Esophagus (tissue), 2 donors: ENCODE measurements at regions not wholly inside any gene's neighbourhood (a gene's known extent, or its start where the extent isn't known, plus 50 kb on each side); places are given as distances from the start of the nearest gene placed in this dataset.

ENCODE experiments used
- H3K27ac ChIP-seq, 2 donors: one replicate each; pipeline ENCODE4 v1.5.1; 2013; ENCODE audit warnings: low read depth in 2 of 2, mild to moderate bottlenecking in 2 of 2, inconsistent platforms in 1 of 2, low read length in 1 of 2, moderate library complexity in 1 of 2
- H3K27me3 ChIP-seq, 2 donors: one replicate each; pipeline ENCODE4 v1.6.1; 2013; ENCODE audit warnings: low read length in 2 of 2, control low read depth in 1 of 2, mild to moderate bottlenecking in 1 of 2; ENCODE audit not compliant: insufficient read depth in 2 of 2, control insufficient read depth in 1 of 2
- H3K36me3 ChIP-seq, 2 donors: one replicate each; pipeline ENCODE4 v1.6.1; 2013; ENCODE audit warnings: low read length in 1 of 2; ENCODE audit not compliant: control insufficient read depth in 2 of 2, insufficient read depth in 2 of 2
- H3K4me1 ChIP-seq, 2 donors: one replicate each; pipeline ENCODE4 v1.6.1; 2013; ENCODE audit warnings: low read length in 1 of 2; ENCODE audit not compliant: control insufficient read depth in 2 of 2, insufficient read depth in 2 of 2
- H3K4me3 ChIP-seq, 2 donors: one replicate each; pipeline ENCODE4 v1.5.1; 2013; ENCODE audit warnings: low read length in 2 of 2, mild to moderate bottlenecking in 2 of 2, low read depth in 1 of 2, moderate library complexity in 1 of 2
- H3K9me3 ChIP-seq, 2 donors: one replicate each; pipeline ENCODE4 v1.6.1; 2013; ENCODE audit warnings: mild to moderate bottlenecking in 2 of 2, low read depth in 1 of 2, low read length in 1 of 2, moderate library complexity in 1 of 2; ENCODE audit not compliant: control insufficient read depth in 2 of 2, insufficient read depth in 1 of 2
- WGBS, 2 donors: extraction: QIAGEN DNeasy Blood & Tissue Kit; methylation state at CpG; one replicate each; pipeline ENCODE4 v1.1.7; 2013; 5-methylcytosine and 5-hydroxymethylcytosine counted together
- donor health status: healthy with polysubstance abuse.
- donor health status: Bipolar disorder and iron deficiency.

DNA sequence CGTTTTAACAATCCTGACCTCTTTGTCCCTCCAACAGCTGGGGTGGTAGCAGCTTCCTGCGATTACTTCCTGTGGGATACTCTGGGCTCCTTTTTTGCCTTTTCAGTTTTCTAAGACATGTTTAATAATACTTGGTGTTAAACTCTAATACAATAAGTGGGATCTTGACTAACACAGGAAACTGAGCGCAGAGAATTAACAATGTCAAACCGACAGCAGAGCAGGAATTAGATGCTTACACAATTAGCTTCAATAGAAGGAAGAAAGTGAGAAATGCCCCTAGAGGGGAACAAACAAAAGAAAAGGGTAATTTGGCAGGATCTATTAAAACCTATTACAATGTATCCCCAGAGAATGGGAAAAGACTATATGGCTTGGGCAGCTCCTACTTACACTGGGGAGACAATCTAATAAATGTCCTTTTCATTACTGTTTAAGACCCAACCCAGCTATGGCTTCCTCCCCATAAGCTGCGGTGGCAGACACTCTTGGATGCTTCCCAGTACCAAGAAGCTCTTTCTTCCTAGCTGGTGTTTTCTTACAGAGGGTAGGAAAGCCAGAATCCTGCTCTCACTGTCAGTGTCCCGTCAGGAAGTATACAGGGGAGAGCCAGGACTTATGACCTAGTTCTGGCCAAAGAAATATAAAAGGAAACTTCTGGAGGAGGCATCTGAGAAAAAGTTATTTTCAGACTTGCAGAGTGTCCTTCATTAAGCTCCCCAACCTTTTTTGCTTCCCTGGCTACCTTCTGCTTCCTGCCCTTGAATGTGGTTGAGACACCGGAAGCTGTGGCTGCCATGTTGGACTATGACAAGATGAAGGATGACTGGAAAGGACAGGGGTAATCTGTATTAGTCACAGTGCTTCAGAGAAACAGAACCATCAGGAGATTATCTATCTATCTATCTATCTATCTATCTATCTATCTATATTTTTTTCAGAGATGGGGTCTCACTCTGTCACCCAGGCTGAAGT, 194.1 kb upstream of the KBTBD8 start:
- 49 to 58% methylated on average over 7 of the region's 7 CpGs for WGBS, 2 donors
- Histone ChIP-seq H3K36me3 (no peaks in the 10 kb centered on the region), H3K4me3 (no peak overlapping the region), H3K4me1 (no peaks in the 10 kb centered on the region), H3K9me3 (no peaks in the 10 kb centered on the region), H3K27me3 (no peaks in the 10 kb centered on the region), H3K27ac (no peak overlapping the region)

DNA sequence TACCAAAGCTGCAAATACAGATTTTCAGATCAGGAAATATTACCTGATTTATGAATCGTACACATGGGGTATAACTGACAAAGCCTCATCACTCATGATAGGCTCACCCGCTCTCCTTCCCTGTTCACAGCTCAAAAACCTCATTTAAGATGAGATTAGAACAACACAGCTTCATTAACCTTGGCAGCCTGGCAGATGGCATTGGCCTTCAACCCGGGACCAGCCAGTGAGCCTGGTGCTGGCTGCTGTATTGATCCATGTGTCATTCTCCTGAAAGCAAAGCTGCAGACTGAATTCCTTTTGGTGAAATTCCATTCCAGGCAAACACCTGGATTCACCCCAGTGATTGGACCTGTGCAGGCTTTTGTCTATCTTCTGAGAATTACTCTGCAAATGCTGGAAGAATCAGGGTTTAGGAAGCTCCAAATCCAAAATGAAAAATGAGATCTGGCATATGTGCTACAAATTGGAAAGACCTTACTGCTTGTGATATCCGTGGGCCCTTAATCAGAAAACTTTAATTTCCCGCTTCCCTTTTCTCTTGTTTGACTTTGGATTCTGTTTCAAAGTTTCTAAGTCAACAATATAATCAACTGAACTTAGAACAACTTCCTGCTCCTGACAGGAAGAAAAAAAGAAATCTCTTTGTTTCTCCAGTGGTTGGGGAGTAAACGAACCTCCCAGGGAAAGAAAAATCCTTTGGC, 189.1 kb upstream of the KBTBD8 start:
- H3K9me3 ChIP-seq = no peaks in the 10 kb centered on the region
- H3K27ac ChIP-seq = no peak overlapping the region
- no peak overlapping the region for H3K4me3 ChIP-seq
- H3K4me1 ChIP-seq = no peaks in the 10 kb centered on the region
- WGBS, 2 donors = 37 to 51% methylated on average over 6 of the region's 6 CpGs
- no peaks in the 10 kb centered on the region for H3K36me3 ChIP-seq
- no peaks in the 10 kb centered on the region for H3K27me3 ChIP-seq

DNA sequence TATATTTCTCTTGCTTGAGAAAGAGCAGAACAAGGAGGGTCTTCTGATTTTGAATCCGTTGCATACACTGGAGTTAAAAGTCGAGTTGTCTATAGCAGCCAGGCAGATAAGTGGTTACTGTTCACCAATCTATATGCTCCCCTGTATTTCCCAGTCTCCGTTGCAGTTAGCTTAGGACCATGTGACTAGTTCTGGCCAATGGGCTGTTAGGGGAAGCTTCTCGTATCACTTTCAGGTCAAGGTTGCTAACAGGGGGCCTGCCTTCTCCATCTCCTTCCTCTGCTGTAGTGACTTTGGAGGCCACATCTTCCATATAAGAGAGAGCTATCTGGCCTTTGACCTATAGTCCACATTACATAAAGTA, 188.5 kb upstream of the KBTBD8 start:
- H3K9me3 ChIP-seq = no peaks in the 10 kb centered on the region
- no peaks in the 10 kb centered on the region for H3K36me3 ChIP-seq
- WGBS, 2 donors = 49 to 76% methylated on average over 4 of the region's 4 CpGs
- H3K4me3 ChIP-seq = no peak overlapping the region
- H3K27me3 ChIP-seq = no peaks in the 10 kb centered on the region
- no peaks in the 10 kb centered on the region for H3K4me1 ChIP-seq
- peak overlapping the region in 1 of 2 donors; percentile 22 for H3K27ac ChIP-seq

DNA sequence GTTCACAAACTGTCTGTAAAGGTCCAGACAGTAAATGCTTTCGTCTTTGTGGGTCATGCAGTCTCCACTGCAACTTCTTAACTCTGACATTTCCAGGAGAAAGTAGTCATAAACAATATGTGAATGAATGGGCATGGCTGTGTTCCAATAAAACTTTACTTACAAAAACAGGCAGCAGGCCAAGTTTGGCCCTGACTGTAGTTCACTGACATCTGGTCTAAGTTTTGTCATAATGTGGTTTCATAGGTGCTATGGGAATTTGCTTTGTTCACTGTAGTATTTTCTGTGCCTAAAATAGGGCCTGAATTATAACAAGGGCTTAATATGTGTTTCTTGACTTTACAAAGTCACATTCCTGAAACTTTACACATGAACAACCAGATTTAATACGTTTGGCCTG, 186.0 kb upstream of the KBTBD8 start:
- no peaks in the 10 kb centered on the region for H3K9me3 ChIP-seq
- no peaks in the 10 kb centered on the region for H3K4me1 ChIP-seq
- H3K36me3 ChIP-seq = no peaks in the 10 kb centered on the region
- H3K27ac ChIP-seq = no peak overlapping the region
- no peaks in the 10 kb centered on the region for H3K27me3 ChIP-seq
- no peak overlapping the region for H3K4me3 ChIP-seq
- WGBS, 2 donors = 54 to 56% methylated on average over 2 of the region's 2 CpGs

DNA sequence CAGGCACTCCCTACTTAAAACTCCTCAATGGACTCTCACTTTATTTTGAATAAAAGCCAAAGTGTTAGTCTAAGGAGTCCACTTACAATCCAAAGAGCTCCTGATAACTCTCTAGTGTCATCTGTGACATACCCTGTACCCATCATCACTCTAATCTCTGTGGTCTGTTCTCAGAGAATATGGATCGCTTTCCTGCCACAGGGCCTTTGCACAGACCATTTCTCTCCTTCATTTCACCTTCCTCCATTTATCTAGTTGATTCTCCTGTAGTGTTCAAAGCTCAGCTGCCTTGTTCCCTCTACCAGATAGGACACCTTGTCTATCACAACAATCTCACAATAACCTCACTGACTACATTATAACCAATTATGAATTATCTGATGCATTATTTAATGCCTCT, 185.4 kb upstream of the KBTBD8 start:
- Histone ChIP-seq H3K4me3 (no peak overlapping the region), H3K4me1 (no peaks in the 10 kb centered on the region), H3K27ac (no peak overlapping the region), H3K27me3 (no peaks in the 10 kb centered on the region), H3K9me3 (no peaks in the 10 kb centered on the region), H3K36me3 (no peaks in the 10 kb centered on the region)
- WGBS, 2 donors = 93 to 100% methylated on average over 1 of the region's 1 CpG

DNA sequence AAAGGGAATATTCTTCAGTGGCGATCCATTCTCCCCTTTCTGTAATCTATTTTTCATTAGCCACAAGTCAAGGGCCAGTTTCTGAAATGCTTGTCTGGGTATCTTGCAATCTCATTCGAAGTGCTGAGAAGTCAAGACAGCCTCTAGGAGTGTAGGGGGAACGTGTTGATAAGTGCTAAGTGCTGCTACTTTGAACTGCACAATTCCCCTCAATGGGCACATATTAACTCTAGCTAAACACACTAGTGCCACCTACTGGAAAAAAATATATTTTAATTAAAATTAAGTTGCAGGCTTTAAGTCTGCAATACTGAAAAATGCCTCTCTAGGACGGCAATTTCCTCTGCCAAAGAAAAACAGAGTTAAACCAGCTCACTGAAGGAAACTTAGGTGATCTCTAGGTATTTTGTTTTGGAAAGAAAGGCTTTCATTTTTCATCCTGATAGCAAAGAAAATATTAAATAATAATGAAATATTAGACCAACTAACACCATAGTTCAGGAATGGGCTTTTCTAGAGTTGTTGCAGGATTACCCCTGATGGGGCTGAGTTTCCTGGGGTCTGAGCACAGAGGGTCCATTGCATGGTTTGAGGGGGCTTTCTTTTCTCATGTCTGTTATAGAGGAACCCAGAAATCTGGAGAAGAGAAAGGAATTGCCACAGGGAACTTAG, 181.9 kb upstream of the KBTBD8 start:
- WGBS, 2 donors = 13 to 23% methylated on average over 4 of the region's 4 CpGs
- Histone ChIP-seq H3K36me3 (no peaks in the 10 kb centered on the region), H3K9me3 (no peaks in the 10 kb centered on the region), H3K27ac (no peak overlapping the region), H3K4me1 (no peaks in the 10 kb centered on the region), H3K27me3 (no peaks in the 10 kb centered on the region), H3K4me3 (no peak overlapping the region)

DNA sequence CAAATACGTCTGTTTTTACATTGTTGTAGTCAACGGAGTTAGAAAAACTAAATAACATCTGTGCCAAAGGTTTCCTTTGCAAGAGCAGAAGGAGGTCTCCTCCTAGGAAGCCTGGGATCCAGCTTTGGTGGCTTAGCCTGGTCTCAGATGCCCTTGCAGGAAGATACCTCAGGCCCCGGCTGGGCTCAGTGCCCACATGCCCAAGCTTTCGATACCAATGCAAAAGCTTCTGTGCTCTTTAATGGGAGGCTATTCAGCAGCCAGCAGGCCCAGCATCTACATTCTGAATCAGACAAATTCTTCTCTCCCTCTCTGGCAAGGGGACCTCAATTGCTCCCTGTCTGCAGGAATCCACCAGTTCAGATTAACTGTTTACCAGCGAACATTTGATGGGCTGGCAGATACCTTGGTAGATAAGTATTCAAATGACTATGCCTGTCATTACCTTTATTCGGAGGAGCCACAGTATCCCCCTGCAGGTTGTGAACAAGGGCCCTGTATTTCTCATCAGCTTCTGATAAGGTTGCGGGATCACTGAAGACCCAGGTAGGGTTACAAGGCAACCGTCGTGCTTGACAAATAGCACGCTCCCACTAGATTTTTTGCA, 180.1 kb upstream of the KBTBD8 start:
- 80 to 81% methylated on average over 10 of the region's 10 CpGs for WGBS, 2 donors
- H3K27me3 ChIP-seq = no peaks in the 10 kb centered on the region
- H3K36me3 ChIP-seq = no peaks in the 10 kb centered on the region
- no peak overlapping the region for H3K27ac ChIP-seq
- no peaks in the 10 kb centered on the region for H3K4me1 ChIP-seq
- H3K9me3 ChIP-seq = no peaks in the 10 kb centered on the region
- H3K4me3 ChIP-seq = no peak overlapping the region

DNA sequence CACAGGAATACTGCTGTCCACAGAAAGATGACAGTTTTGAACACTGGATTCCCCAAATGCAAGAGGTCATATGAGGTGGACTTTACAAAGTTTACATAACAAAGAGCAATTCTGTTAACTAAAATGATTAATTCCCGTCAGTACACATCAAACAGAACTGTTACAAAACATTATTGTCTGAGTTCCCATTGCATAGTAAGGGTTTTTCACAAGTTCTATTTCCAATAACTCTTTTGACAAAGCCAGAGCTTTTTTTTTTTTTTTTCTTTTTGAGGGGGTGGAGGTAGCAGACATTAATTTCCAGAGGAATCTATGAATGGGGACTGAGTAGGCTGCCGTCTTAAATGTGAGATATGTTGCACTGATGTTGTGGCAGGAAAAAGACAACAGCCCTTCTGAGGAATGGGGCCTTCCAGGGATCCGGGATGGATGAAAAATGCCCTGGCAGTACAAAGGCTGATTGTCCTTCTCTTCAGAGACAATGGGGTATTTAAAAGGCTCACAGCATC, 178.1 kb upstream of the KBTBD8 start:
- Histone ChIP-seq H3K36me3 (no peaks in the 10 kb centered on the region), H3K27me3 (no peaks in the 10 kb centered on the region), H3K27ac (no peak overlapping the region), H3K9me3 (no peaks in the 10 kb centered on the region), H3K4me3 (no peak overlapping the region), H3K4me1 (no peaks in the 10 kb centered on the region)
- WGBS, 2 donors = 58 to 61% methylated on average over 3 of the region's 3 CpGs
